ENCODE measurements at regions not wholly inside any gene's neighbourhood (a gene's known extent, or its start where the extent isn't known, plus 50 kb on each side); places are given as distances from the start of the nearest gene placed in this dataset.

DNA sequence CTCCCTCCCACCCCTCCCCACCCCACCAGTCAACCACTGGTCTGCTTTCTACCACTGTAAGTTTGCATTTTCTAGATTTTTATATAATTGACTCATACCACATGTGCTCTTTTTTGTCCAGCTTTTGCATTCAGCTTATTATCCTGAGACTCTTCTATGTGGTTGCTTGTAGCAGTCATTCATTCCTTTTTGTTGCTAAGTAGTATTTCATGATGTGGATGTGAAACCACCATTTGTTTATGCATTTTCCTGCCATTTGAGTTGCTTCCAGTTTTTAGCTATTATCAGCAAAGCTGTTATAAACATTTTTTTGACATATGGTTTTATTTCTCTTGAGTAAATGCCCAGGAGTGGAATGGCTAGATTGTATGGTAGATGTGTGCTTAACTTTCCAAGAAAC lies 77.0 kb upstream of the FGF3 start:
- H2BK120ac ChIP-seq (replicated peaks; ENCODE audit: low read depth, low read length): no peak overlapping the region
- H3K18ac ChIP-seq (ENCODE audit: extremely low read depth, low read length): no peak overlapping the region
- H3K79me2 ChIP-seq (ENCODE audit: control insufficient read depth in 1 of 2, insufficient read depth in 2 of 2, low read length in 2 of 2): no peaks in the 10 kb centered on the region
- H3K4me1 ChIP-seq (replicated peaks in 1 of 4; ENCODE audit: control insufficient read depth in 3 of 4, insufficient read depth in 4 of 4, low read length in 3 of 4): peaks cover 0 to 7% (median 4%) of the 10 kb centered on the region in 4 experiments; a peak in 3 of 7 replicates
- H2BK5ac ChIP-seq (ENCODE audit: low read depth, low read length): no peak overlapping the region
- no peak overlapping the region for H3K27ac ChIP-seq (ENCODE audit: low read depth, low read length)
- ChIA-PET CTCF (ENCODE audit: partially characterized antibody) (interaction anchor here (0.8 to 14.4 kb wide), 2 partner anchors 15 to 345 kb away, joined by 3 to 173 read pairs; no protein-coding TSS in a partner anchor), POLR2A (ENCODE audit: partially characterized antibody) (no interaction called here)
- H3K14ac ChIP-seq (ENCODE audit: insufficient read length): no peak overlapping the region
- H2AK5ac ChIP-seq (ENCODE audit: low read depth, low read length): no peak overlapping the region
- no peak overlapping the region for H2BK12ac ChIP-seq (ENCODE audit: low read depth, low read length)
- H2BK15ac ChIP-seq (ENCODE audit: low read length): no peak overlapping the region
- no peak overlapping the region for H3K9ac ChIP-seq (replicated peaks in 1 of 4; ENCODE audit: extremely low read depth in 1 of 4, low read depth in 3 of 4, low read length in 3 of 4)
- H3K23me2 ChIP-seq (ENCODE audit: low read depth, low read length): no peaks in the 10 kb centered on the region
- no peaks in the 10 kb centered on the region for H4K20me1 ChIP-seq (replicated peaks in 1 of 2; ENCODE audit: control insufficient read depth in 1 of 2, insufficient read depth in 2 of 2, low read length in 2 of 2)
- H2AFZ ChIP-seq (ENCODE audit: low read length): no peak overlapping the region
- no peak overlapping the region for H3K4ac ChIP-seq (replicated peaks; ENCODE audit: insufficient read length, low read depth, low read length)
- no peak overlapping the region for H2BK20ac ChIP-seq (ENCODE audit: low read length)
- H3K36me3 ChIP-seq (ENCODE audit: control insufficient read depth in 2 of 4, insufficient read depth in 4 of 4, low read length in 3 of 4): no peaks in the 10 kb centered on the region
- no peak for DNase-seq (ENCODE audit: low read depth in 1 of 2, low spot score in 2 of 2)
- no peak overlapping the region for H3K56ac ChIP-seq (replicated peaks; ENCODE audit: insufficient read length, low read depth, low read length)
- peaks cover 2% of the 10 kb centered on the region in 2 experiments; a peak in 2 of 4 replicates for H3K9me3 ChIP-seq (ENCODE audit: insufficient read depth in 2 of 2, low read depth in 1 of 2, low read length in 1 of 2)
- no peak overlapping the region for H3K4me2 ChIP-seq (ENCODE audit: insufficient read depth in 1 of 2, low read depth in 2 of 2, low read length in 2 of 2)
- H4K91ac ChIP-seq (replicated peaks; ENCODE audit: insufficient read length, low read length): no peak overlapping the region
- H4K5ac ChIP-seq (ENCODE audit: insufficient read length, low read depth, low read length): no peak overlapping the region
- H3K4me3 ChIP-seq (ENCODE audit: extremely low read depth in 1 of 4, insufficient read depth in 2 of 4, low read depth in 3 of 4, low read length in 4 of 4): no peak overlapping the region
- peaks cover 0 to 10% (median under 1%) of the 10 kb centered on the region in 4 experiments; a peak in 4 of 7 replicates for H3K27me3 ChIP-seq (replicated peaks in 1 of 4; ENCODE audit: control insufficient read depth in 3 of 4, extremely low read depth in 1 of 4, insufficient read depth in 3 of 4, low read length in 3 of 4)
- no peak overlapping the region for H3K23ac ChIP-seq (ENCODE audit: insufficient read length)
- no peak for FAIRE-seq
- no peaks in the 10 kb centered on the region for H3K79me1 ChIP-seq (ENCODE audit: low read depth, low read length)
- no peak overlapping the region for H4K8ac ChIP-seq (ENCODE audit: extremely low read depth, insufficient read depth, low read length)
- TF ChIP-seq SAP30 (IDR thresholded peaks at IDR 0.05; ENCODE audit: insufficient read depth, insufficient replicate concordance, low read length): no peak
- TF ChIP-seq RNF2 (IDR thresholded peaks at IDR 0.05; ENCODE audit: borderline replicate concordance, low read depth, low read length, missing control alignments, poor library complexity, severe bottlenecking): no peak
- no peak for TF ChIP-seq CTCF (IDR thresholded peaks at IDR 0.05; ENCODE audit: control extremely low read depth in 1 of 3, insufficient read depth in 1 of 3, low read depth in 1 of 3, low read length in 3 of 3)
- no peak for TF ChIP-seq SIN3A (conservative IDR thresholded peaks at IDR 0.05 in 1 of 2, IDR thresholded peaks at IDR 0.05 in 1 of 2; ENCODE audit: low read depth in 1 of 2, low read length in 2 of 2)
- no peak for TF ChIP-seq CHD2 (IDR thresholded peaks at IDR 0.05; ENCODE audit: low read length)
